EH (cell line): ENCODE measurements at regions not wholly inside any gene's neighbourhood (a gene's known extent, or its start where the extent isn't known, plus 50 kb on each side); places are given as distances from the start of the nearest gene placed in this dataset.

Experiments
- DNase-seq: peaks from one replicate; pipeline ENCODE4 v3.0.0-alpha.2; 2015; ENCODE audit warnings: low read depth

DNA sequence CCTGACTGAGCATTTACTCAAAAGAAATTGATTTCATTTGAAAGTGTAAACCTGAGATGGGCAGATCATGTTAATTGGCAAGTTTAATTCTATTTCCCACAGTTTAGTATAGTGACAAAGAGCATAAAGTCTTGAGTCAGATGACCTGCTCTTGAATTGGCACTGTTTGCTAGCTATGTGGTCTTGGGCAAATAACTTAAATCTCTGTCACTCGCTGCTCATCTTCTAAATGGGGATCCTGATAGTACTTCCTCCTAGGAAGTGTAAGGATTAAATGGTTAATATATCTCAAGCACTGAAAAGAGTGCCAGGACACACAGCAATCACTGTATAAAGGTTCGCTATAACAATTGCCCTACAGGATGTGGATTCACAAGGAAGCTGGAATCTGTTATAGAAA is 242.8 kb upstream of the JADE1 start:
- DNase-seq = peak; percentile 76

DNA sequence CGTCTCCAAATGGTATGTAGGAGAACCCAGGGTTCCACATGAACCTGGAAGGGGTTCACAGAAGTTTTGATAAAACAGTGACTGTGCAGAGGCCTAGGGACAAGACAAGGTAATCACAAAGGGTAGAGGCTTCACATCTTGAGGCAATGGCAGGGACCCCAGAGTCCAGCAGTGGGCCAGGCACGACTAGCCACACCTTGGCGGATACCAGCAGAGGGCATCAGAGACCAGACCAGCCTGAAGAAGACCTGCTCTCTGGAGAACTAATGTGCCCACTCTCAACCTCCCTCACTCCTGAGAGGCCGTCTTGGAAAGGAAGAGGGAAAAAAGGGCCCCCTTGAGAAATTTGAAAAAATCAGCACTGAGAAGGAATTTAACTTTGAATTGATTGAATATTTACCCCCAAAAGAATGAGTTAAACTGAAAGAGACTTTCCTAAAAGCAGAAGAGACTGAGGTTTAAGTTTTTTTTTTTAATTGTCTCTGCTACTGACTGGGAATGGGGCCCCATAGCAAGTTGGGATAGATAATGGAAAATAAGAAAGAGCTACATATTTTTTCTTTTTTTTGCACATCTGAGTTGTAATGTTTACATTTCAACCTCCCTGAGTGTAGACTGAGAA is 243.8 kb upstream of the JADE1 start:
- peak; percentile 40 for DNase-seq

DNA sequence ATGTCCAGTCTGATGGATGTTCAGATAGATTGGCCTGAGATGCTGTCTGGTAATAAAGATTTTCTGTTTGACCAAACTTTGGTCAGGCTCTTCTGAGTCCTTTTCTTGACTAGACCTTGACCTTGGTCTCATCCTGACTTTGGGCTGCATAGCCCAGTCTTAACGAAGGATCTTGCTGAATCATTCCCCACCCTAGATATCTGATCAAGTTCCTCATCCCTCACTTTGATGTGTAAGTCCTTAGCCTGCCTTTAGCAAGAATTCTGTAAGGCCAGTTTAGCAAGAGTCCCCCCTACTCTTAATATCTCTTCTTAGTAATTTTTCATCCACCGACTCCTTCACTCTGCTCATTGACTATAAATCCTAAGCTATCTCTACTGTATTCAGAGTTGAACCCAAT is 244.4 kb upstream of the JADE1 start:
- no peak for DNase-seq

DNA sequence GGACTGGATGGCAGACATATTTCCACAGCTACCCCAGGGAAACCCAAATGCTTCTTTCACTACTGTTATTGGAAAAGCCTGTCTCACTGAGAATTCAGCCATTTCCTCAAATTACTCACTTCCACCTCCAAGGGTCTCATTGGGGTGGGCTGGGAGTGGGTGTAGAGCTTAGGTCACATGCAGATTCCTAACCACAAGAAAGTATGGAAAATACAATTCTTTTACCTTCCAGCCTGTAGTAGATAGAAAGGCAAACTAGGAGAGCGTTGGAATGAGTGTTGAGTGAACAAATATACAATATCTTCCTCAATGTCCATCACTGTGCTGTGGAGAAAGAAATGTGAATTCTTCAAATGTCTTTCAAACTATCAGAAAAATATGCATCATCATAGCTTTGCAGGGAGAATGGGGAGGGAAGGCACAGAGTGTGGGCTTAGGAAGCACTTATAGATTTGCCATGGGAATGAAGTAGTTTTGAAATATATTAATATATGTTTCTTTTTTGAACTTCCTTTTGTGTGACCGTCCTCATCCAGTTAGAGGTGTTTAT is 245.3 kb upstream of the JADE1 start:
- DNase-seq = peak; percentile 26

DNA sequence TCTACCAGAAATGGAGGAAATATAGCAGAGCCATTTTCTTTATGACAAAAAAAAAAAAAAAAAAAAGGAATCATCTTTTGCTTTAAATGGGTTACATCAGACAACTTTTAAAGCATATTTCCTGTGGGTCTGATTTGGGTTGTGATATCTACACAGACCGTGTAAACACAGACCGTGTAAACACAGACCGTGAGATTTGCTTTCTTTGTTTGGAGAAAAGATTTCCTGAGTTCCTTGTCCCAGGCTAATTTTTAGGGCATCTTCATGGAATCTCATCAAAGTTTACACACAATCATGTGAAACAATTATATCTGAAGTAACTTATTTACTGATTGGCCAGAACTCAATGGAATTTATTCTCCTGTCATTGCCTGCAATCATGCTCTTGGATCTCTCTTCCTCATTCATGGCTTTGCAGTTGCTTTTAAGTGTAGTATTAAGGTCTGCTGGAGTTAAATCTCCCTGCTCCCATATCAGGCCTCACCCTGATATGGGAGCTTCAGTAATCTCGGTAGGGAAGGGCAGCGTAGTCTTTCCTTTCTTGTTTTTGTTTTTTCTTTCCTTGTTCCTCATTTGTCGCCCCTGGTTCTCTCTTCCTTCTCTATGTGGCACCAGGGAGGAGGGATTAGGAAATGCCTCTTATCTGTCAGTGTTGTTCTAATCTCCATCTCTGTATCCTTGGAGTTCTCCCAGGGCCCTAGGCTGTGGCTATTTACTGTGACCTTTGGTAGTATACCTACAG is 248.6 kb upstream of the JADE1 start:
- DNase-seq = peak; percentile 54

DNA sequence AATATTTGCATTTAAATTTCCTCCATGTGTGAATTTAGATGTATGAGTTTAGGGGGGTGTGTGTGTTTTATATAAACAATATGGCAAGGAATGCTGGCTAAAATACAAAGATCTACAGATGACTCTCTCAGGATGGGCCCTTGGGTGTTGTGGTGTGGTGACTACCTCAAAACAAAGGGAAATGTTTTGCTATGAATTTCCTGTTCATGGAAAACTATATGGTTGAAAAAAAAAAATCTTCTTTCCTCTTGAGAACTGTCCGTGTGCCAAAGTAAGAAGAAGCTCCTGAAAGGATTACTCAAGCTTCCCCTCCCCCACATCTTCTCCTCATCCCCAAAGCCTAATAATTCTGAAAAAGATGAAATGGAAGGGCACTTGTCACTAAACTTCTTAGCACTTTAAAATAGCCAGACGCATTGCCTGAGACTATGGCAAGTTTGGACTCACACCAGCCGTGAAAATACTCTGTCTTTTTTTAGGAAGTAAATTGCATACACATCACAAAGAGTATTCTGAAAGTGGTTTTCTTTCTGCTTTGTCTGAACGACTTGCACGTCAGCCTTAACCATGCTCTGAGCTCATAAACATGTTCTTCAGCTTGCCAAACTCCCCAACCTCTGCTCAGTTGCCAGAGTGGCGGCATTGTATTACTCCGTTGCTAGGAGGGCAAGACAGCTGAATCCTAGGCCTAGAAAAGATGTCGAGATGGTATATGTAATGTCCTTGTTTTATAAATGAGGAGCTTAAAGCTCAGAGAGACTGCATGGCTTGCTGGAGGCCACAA is 250.4 kb upstream of the JADE1 start:
- peak; percentile 69 for DNase-seq

DNA sequence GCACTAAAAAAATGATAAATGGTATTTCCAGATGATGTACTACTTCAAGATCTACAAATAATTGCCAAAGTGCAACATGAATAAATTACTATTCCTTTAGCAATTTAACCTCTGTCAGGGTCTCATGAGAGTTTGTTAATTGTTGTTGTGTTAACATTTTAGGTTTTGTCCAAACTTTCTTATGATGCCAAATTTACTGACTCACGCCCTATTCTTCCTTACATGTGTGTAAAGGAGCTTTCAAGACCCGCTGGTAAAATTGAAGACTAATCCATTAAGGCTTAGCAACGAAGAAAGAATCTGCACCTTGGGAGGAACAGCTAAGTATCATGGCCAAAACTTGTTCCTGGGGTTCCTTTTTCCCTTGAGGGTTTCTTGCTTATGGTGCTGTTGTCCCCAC is 252.7 kb upstream of the JADE1 start:
- DNase-seq = no peak

DNA sequence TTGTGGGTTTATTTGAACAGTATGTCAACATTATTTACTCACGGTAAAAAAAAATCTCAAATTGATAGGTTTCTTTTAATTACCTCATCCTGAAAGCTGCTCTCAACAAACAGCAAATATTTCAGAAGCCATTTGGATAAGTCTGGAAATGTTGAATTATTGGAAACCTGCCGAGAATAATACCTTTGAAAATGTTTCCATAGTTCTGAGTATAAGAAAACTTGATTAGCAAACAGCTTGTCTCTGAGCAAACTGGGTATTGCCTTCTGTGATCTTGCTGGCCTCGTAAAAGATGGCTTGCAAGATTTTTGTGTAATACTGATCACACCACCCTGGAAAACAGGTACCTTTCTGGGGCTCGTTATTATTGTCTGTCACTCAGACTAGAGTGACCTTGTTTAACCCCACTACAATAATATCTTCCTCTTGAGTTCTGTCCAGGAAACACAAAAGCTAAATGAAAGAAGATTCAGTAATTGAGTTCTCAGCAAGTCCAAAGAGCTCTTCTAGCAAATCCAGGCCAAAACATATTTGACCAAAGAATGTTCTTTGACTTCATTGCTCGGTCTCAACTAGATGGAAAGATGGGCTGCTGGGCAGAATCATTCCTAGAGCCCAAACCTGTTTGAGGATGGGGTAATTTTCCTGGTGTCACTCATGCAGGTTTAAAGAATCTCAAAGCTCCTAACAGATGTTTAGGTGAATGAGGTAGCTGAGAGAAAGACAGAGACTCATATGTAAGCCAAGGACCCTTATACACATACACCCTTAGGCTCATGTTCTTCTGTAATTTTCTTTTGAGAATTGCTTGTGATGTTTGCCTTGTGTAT is 255.6 kb upstream of the JADE1 start:
- DNase-seq = no peak

DNA sequence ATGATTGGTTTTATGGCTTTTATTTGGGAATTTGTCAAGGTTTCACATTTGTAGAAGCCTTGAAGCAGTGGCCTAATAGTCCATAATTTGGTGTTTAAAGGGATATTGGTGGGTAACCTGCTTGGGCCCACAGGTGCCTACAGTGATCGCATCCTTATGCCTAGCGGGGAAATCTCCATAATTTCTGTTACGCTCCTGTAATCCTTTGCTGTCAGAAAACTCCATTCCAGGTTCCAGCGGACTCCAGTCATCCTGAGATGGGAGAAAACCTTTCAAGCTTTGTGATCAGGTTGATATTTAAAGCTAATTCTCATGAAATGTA is 257.0 kb upstream of the JADE1 start:
- no peak for DNase-seq

DNA sequence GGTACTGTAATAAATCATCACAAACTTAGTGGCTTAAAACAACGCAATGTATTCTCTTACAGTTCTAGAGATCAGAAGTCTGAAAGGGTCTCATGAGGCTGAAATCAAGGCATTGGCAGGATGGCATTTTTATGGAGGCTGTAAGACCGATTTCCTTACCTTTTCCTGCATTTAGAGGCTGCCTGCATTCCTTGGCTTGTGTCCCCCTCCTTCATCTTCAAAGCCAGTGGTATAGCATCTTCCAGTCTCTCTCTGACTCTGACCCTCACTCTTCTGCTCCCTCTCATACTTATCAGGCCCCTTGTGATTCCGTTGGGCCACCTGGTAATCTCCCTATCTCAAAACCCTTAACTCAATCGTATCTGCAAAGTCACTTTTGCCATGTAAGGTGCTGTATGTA is 258.2 kb upstream of the JADE1 start:
- DNase-seq = no peak

DNA sequence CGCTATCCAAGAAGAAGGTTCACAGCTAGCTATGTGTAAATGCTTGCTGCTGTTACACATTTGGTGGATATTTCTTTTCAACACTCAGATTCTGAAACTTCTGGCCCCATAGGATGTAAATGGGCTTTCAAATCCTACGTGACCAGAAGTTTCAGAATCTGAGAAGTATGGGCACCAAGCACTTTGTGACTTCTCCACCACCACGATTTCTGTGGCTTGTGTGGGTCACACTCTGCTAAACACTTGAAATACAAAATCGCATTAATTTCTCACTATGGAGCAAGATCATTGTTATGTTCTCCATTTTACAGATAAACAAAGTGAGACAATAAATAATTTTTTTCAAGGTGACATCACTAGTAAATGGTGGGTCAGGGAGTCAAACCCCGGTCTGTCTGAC is 259.4 kb upstream of the JADE1 start:
- DNase-seq = no peak

DNA sequence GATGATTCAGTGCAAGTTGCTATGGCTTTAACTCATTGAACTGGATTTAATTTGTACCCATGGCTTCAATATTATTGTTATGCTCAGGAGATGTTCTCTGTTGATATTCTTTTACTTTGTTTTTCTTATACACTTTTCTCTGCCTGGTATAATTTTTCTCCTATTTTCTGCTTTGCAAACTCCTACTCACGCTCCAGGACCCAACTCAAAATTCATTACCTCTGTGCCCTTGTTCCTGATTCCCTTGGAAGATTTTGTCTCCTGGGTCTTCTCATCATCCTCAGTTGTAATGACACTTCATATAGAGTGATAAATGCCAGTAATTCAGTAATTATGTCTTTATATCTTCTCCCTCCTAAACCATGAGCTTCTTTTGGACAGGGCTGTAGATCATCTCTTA is 259.9 kb upstream of the JADE1 start:
- DNase-seq = no peak

DNA sequence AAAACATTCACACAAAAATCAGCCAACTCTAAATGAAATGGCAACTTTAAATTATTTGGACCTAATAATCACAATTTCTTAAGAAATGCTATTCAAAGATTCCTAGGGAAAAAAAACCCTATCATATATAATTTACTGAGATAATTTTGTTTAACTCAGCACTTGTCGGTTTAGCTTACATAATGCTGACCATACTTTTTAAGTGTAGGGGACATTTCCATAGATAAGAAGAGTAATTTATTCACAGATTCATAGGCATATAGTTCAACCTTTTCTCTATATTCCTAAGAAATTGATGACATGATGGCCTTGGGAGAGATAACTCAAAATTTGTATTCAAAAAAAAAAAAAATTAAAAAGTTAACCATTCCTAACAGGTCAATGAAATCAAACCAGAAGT is 260.8 kb upstream of the PGRMC2 start:
- DNase-seq = no peak

DNA sequence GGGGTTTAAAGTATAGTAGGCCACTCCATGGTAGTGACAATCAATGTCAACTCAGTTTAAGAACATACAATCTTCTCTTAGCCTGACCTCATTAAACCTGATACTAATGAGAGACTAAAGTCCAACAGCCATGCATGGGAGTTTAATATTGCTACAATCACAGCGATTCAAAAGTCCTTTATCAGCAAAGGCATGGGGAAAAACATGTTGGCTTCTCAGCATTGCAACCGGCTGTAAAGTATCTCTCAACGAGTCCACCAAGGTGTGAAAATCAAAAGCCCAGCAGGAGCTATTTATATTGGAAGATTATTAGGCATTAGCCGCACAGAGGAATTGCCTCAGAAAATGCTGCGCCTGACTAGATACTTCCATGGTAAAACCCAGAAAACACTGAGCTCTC is 256.7 kb upstream of the PGRMC2 start:
- DNase-seq = no peak

DNA sequence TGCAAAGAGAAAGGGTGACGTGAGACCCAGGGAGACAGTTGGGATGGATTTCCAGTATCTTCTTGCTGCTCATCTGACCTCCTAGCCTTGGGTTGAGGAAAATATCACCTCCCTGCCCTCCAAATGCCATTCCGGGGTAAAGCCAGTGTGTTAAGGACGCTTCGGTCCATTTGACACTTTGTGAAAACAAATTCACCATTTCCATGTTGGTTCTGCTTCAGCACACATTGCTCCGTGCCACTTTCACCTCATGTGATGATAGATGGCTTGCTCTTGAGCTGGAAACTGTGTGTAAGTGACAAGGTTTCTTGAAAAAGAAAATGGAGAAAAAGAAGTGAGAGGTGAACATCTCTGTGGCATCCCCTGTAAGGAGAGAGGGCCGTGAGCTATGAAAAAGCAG is 256.1 kb upstream of the PGRMC2 start:
- DNase-seq = no peak

DNA sequence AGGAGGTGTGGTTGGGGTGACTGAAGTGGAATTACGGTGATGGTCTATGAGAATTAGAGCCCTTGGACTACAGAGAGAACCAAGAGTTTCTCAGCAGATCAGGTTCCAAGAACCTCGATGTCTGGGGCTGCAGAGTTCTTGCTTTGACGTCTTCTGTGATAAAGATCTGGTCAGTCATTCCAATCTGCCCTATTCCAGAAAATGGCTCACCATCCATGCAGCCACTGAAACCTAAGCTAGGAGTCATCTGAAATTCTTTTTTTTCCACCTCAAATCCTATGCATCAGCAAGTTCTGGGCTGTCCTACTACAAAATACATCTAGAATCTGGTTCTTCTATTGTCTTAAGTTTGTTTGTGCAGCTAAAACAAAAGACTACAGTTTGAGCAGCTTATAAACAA is 254.4 kb upstream of the PGRMC2 start:
- DNase-seq = peak; percentile 83

DNA sequence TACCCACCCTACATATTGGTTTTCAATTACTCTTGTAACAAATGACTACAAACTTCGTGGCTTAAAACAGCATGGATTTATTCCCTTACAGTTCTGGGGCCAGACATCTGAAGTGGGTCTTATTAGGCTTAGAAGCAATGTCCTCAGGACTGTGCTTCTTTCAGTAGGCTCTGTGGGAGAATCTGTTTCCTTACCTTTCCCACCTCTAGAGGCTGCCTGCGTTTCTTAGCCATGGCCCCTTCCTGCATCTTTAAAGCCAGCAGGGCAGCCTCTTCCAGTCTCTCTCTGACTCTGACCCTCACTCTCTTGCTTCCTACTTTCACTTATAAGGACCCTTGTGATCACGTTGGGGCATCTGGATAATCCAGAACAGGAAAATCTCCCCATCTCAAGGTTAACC is 252.5 kb upstream of the PGRMC2 start:
- DNase-seq = no peak

DNA sequence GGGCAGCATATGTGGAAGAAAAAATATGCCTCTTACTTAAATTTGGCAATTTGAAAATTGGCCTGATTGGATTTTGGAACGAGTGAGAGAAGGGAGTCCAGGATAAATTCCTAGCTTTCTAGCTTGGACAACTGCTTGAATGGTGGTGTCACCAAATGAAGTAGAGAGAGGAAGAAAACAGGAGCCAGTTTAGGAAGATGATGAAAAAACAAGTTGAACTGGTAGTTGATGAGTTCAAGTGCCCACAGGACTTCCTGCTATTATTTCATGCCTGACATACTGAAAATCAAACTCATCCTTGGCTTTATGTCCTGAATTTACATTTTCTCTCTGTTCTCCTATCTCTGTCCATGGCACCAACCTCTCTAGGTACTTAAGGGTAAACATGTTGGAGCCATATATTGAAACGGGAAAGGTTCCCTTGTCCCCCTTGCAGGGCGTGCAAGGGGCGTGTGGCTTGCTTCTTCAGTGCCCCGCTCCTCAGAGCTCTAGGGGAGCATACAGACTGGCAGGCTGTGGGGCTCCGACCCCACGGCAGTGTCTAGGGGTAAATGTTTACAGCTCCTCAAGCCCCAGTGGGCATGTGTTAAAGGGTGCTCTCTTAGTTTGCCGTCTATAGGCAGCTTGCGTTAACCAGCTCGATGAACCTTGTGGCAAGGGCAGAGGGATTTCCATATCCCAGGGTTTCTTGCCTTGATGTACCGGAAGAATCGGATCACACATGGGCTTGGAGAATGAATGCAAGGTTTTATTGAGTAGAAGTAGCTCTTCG is 250.7 kb upstream of the PGRMC2 start:
- peak; percentile 29 for DNase-seq

DNA sequence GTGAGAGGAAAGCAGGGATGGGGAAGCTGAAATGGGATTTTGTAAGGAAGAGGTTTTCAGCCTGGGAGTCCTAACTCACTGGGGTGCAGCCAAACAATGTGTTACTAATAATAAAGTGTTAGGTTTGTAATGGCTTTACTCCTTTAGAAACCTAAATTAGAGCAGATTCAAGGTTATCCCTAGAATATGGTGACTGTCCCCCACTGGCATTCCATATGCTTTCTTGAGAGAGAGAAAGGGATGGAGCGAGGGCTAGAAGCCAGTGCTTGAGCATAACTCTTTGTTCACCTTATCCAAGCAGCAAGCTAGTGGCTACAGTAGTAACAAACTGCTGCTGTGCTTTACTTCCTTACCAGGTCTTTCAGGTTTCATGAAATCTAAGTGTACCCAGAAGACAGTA is 249.1 kb upstream of the PGRMC2 start:
- no peak for DNase-seq

DNA sequence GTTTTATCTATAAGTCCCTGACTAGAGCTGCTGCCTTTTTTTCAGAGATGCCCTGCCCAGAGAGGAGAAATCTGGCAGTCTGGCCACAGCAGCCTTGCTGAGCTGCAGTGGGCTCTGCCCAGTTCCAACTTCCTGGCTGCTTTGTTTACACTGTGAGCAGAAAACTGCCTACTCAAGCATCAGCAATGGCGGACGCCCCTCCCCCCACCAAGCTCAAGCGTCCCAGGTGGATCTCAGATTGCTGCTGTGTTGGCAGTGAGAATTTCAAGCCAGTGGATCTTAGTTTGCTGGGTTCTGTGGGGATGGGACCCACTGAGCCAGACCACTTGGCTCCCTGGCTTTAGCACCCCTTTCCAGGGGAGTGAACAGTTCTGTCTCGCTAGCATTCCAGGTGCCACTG is 247.9 kb upstream of the PGRMC2 start:
- peak; percentile 21 for DNase-seq

DNA sequence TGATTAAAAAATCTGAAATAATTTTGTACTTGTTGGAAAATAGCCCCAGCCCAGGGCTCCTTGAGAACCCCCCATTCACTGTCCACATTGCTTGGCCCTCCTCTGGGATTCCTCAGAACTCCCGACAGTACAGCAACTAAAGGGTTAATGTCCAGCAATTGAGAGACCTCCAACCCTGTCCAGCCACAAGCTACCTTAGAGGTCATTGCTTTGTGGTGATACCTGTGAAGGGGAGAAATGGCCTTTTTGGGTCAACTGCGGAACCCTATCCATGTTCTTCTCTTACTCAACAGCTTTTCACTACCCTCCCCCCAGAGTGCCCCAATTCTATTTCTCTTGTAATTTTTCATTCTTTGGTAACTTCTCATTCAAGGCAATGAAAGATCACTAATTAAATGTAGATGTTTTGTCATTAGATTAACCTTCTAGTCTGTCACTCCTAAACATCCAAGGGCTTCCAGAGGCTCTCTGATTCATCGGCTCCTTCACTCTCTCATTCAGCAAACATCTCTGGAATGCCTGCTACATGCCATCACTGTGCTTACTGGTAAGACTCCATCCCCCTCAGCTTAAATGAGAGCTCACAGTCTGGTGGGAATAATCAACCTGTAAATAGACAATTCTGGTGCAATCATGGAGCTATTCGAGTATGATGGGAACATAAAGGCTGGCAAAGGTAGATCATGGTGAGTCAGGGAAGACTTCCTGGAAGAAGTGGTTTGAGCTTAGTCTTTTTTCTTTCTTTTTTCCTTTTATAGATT is 241.4 kb upstream of the PGRMC2 start:
- peak; percentile 100 for DNase-seq
